NB4 (cell line): ENCODE measurements at regions not wholly inside any gene's neighbourhood (a gene's known extent, or its start where the extent isn't known, plus 50 kb on each side); places are given as distances from the start of the nearest gene placed in this dataset.

Experiments
- DNase-seq: peaks from one replicate; pipeline ENCODE4 v3.0.0; 2010; ENCODE audit warnings: low read depth
- H3K4me3 ChIP-seq: one replicate; pipeline ENCODE4 v1.5.1; 2011; ENCODE audit warnings: mild to moderate bottlenecking, low read depth, low read length, moderate library complexity
- MYC ChIP-seq: IDR thresholded peaks from 2 replicates; pipeline ENCODE4 v1.6.1; 2011; ENCODE audit warnings: low read depth, low read length
- POLR2A ChIP-seq: IDR thresholded peaks from 2 replicates; pipeline ENCODE4 v1.6.1; 2011; ENCODE audit warnings: mild to moderate bottlenecking; ENCODE audit not compliant: insufficient read length; ENCODE audit errors: extremely low read depth
- TF ChIP-seq, protein P1 (sequence below): IDR thresholded peaks from one replicate; pipeline ENCODE4 v1.5.1; 2012; ENCODE audit warnings: low read depth, low read length
- TF ChIP-seq, protein P2 (sequence below): IDR thresholded peaks from 2 replicates; pipeline ENCODE4 v1.6.1; 2011; ENCODE audit warnings: low read depth, low read length

DNA sequence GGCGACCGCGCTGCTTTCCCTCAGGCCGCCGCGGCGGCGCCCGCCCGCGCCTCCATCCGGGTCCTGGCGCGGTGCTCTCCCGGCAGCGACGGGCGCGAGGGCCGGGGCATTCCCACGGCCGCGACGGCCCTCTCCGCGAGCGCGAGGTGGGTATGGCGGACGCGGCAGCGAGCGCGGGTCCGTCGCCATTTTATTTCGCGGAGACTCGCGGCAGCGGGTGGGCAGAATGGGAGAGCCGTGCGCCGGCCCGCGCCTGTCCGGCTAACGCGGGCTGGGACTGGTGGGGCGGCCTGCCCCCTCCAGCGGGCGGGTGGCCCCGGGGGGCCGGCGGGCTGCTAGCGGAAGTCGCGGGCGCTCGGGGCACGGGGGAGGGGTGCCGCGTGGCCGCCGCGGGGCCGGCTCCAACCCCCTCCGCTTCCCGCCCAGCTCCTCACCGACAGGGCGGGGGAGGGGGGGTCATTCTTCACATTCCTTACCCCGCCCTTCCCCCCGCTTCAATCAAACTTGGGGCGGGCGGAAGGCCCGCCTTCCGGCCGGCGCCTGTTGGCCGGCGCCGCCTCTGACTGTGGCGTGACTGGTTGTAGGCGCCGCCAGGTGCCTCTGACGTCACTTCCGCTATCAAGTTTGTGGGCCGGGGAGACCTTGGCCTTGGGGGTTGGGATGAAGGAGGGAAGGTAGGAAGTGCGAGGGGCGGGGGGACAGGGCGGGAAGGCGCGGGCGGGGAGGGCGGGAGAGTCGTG lies 82.1 kb downstream of the PTPDC1 start:
- TF ChIP-seq MYC (peak; percentile 92), POLR2A (peak; percentile 53)
- TF ChIP-seq, protein P1, sequence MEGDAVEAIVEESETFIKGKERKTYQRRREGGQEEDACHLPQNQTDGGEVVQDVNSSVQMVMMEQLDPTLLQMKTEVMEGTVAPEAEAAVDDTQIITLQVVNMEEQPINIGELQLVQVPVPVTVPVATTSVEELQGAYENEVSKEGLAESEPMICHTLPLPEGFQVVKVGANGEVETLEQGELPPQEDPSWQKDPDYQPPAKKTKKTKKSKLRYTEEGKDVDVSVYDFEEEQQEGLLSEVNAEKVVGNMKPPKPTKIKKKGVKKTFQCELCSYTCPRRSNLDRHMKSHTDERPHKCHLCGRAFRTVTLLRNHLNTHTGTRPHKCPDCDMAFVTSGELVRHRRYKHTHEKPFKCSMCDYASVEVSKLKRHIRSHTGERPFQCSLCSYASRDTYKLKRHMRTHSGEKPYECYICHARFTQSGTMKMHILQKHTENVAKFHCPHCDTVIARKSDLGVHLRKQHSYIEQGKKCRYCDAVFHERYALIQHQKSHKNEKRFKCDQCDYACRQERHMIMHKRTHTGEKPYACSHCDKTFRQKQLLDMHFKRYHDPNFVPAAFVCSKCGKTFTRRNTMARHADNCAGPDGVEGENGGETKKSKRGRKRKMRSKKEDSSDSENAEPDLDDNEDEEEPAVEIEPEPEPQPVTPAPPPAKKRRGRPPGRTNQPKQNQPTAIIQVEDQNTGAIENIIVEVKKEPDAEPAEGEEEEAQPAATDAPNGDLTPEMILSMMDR, result no peak
- TF ChIP-seq, protein P2, sequence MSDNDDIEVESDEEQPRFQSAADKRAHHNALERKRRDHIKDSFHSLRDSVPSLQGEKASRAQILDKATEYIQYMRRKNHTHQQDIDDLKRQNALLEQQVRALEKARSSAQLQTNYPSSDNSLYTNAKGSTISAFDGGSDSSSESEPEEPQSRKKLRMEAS, result peak; percentile 81
- H3K4me3 ChIP-seq, result peak overlapping the region; percentile 97

DNA sequence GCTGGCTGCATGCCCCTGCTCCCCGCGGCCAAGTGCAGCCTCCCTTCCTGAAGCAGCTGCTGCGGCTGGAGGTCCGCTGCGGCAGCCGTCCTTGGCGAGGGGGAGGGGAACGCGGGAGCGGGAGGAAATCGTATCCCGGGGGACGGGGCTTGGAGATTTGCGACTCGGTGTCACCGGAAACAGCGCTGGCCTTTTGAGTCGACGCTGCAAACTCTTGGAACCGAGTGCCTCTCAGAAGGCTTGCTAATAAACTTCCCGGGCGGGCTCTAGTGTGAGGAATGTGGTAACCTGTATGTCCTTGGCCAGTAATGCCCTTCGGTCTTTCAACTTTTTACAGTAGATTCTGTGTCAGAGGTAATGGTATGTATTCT lies 82.7 kb downstream of the PTPDC1 start:
- H3K4me3 ChIP-seq, result peak overlapping the region; percentile 97
- no peak for DNase-seq
- TF ChIP-seq MYC (no peak; the same call in 1 of the 2 replicates), POLR2A (no peak)
- TF ChIP-seq, protein P1, result no peak
- TF ChIP-seq, protein P2, result no peak

More for the DNA sequence above, 82.1 kb downstream of the PTPDC1 start:
- peak; percentile 99 for DNase-seq

DNA sequence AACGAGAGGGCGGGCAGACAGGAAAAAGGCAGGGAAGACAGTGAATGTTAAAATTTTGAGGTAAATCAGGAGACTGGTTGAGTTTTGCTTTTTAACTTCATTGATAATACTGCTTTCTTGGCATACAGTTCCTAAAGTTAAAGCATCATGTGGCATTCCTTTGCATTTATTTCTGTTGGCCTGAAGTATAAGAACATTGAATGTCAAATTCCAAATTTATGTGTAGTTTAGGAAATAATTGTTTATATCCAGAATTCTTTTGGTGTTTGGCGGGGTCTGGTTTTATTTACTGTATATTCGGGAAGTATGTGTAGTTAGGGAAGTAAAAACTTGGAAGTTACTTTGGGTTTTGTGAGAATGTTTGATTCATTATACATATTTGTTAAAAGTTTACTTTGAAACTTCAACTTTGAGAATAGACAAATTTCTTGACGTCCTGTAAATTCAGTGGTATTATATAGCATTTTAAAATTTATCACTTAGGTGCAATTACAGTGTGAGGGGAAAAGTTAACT lies 83.2 kb downstream of the PTPDC1 start:
- H3K4me3 ChIP-seq, result peak overlapping the region; percentile 97
- no peak for DNase-seq
- no peak for TF ChIP-seq MYC
- TF ChIP-seq POLR2A, result no peak
- TF ChIP-seq, protein P2, result no peak
- TF ChIP-seq, protein P1, result no peak

DNA sequence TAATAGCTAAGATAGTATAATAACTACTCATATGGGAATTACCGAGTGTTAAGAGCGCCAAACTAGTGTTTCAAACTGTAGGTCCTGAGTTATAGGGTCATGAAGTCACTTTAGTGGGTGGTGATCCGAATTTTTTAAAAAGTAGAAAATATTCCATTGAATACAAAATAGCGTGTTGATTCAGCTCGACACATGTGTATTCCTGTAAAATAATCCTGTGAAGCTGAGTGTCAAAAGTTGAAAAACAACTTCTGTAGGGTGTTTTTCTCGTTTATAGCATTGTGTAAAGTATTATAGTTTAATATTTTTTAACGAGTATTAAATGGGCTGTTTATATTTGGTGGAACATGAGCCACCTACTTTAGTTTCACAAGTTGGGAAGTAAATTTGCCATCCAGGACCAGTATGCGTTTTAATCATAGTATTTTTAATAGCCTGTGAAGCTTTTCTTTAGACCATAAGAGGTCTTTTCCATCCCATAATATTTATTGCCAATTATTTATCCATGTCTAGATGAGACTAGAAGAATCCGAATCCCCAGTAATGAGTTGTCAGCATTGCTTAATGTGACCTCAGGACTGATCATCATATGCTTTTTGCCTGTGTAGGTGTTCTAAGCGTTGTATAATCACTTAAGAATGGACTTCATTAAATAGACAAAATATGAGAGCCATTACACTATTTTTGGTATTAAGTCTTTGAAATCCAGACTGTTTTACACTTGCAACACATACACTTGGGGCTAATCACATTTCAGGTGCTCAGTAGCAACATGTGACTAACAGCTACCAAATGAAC lies 84.1 kb downstream of the PTPDC1 start:
- TF ChIP-seq MYC (no peak), POLR2A (no peak)
- TF ChIP-seq, protein P1, result no peak
- TF ChIP-seq, protein P2, result no peak
- DNase-seq, result no peak
- peak overlapping the region; percentile 97 for H3K4me3 ChIP-seq

DNA sequence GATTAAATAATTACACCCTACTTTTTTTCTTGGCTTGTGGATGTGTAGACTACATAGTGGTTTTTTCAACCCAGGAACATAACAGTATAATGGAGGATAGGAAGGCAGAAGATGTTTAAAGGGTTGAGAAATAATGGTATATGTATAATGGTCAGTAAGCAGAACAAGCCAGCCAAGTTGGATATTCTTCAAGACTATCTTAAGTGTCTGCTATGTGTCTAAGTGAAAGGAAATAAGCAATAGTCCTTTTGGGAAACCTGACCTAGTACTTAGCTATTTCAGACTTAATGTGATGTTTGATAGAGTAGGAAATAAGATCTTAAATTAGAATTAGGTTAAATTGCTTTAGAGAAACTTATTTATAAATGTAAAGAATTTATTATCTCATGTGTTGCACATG lies 85.7 kb downstream of the PTPDC1 start:
- peak overlapping the region; percentile 97 for H3K4me3 ChIP-seq
- no peak for DNase-seq
- TF ChIP-seq, protein P1, result no peak
- no peak for TF ChIP-seq POLR2A
- TF ChIP-seq MYC, result no peak
- TF ChIP-seq, protein P2, result no peak
